CD4-positive, alpha-beta T cell (primary cell): ENCODE measurements at regions not wholly inside any gene's neighbourhood (a gene's known extent, or its start where the extent isn't known, plus 50 kb on each side); places are given as distances from the start of the nearest gene placed in this dataset.

Experiments used
- ATAC-seq: fragments of 200-7000 bp; cut with Tn5 transposase; one replicate; pipeline ENCODE4 v1.10.0; 2022; ENCODE audit warnings: mild to moderate bottlenecking; ENCODE audit not compliant: poor library complexity
- CTCF ChIA-PET: fragments of 350-600 bp; sonication (Branson Sonifier 250); formaldehyde crosslinking; loops from one replicate; lab custom pipeline; 2021; ENCODE audit warnings: antibody characterized with exemption, inconsistent platforms; lab: Charles Lee
- POLR2A ChIA-PET: fragments of 350-600 bp; sonication (Branson Sonifier 250); formaldehyde crosslinking; loops from one replicate; lab custom pipeline; 2021; ENCODE audit warnings: antibody characterized with exemption, inconsistent platforms; lab: Charles Lee
- DNase-seq, 14 experiments: peaks; one replicate each; pipeline ENCODE4 v3.0.0-alpha.2; 2013 to 2020; ENCODE audit warnings: mixed read lengths in 2 of 14
- H3K27ac ChIP-seq, 2 donors: one replicate each; pipeline versions ENCODE4 v1.5.1 to v1.7.0; 2013; ENCODE audit warnings: low read length in 2 of 2, low read depth in 1 of 2, mild to moderate bottlenecking in 1 of 2
- H3K27me3 ChIP-seq, 2 experiments: 1 replicate in 1 of 2; 2 replicates in 1 of 2; pipeline versions ENCODE4 v1.6.1 to v1.7.0; 2013; ENCODE audit warnings: low read length in 2 of 2, control low read depth in 1 of 2, mild to moderate bottlenecking in 1 of 2, moderate library complexity in 1 of 2; ENCODE audit not compliant: insufficient read depth in 2 of 2, control insufficient read depth in 1 of 2
- H3K36me3 ChIP-seq: one replicate; pipeline ENCODE4 v1.6.1; 2013; ENCODE audit warnings: low read length, control low read depth; ENCODE audit not compliant: insufficient read depth
- H3K4me1 ChIP-seq: one replicate; pipeline ENCODE4 v1.6.1; 2013; ENCODE audit warnings: low read length, control low read depth; ENCODE audit not compliant: insufficient read depth
- H3K4me3 ChIP-seq: one replicate; pipeline ENCODE4 v1.5.1; 2013; ENCODE audit warnings: mild to moderate bottlenecking, low read length, moderate library complexity
- H3K9me3 ChIP-seq, 2 experiments: 1 replicate in 1 of 2; 2 replicates in 1 of 2; pipeline versions ENCODE4 v1.6.1 to v1.7.0; 2013; ENCODE audit warnings: low read length in 2 of 2, mild to moderate bottlenecking in 2 of 2, control low read depth in 1 of 2, moderate library complexity in 1 of 2; ENCODE audit not compliant: control insufficient read depth in 1 of 2, insufficient read depth in 1 of 2
- H3K27ac Mint-ChIP-seq: one replicate; pipeline ENCODE4 v1.8.0; 2020; ENCODE audit warnings: mixed read lengths
- H3K27me3 Mint-ChIP-seq: one replicate; pipeline ENCODE4 v1.8.0; 2021; ENCODE audit warnings: mixed read lengths
- H3K36me3 Mint-ChIP-seq: one replicate; pipeline ENCODE4 v1.8.0; 2021; ENCODE audit warnings: low read depth, mixed read lengths
- H3K4me1 Mint-ChIP-seq: one replicate; pipeline ENCODE4 v1.8.0; 2021; ENCODE audit warnings: low read depth, mixed read lengths
- H3K4me3 Mint-ChIP-seq: one replicate; pipeline ENCODE4 v1.8.0; 2020; ENCODE audit warnings: mild to moderate bottlenecking, mixed read lengths
- H3K9me3 Mint-ChIP-seq: one replicate; pipeline ENCODE4 v1.8.0; 2020; ENCODE audit warnings: mixed read lengths
- CTCF ChIP-seq: fragments of 200-600 bp; IDR thresholded peaks from one replicate; pipeline ENCODE4 v1.8.0; 2022; ENCODE audit warnings: antibody characterized with exemption, mild to moderate bottlenecking
- intact Hi-C, 2 experiments: fragments of 100-400 bp; cut with DNase I in 1 of 2; cut with micrococcal nuclease in 1 of 2; formaldehyde crosslinking; loops; one replicate each; pipeline versions ENCODE4 v1.15.1 to v1.9.0; 2023 to 2025; cut with DNase I, micrococcal nuclease

- H3K27ac Mint-ChIP-seq, result no peak overlapping the region
- intact Hi-C loops, result no loop called here
- no peaks in the 10 kb centered on the region for H3K36me3 ChIP-seq
- H3K4me3 ChIP-seq, result no peak overlapping the region
- no peaks in the 10 kb centered on the region for H3K9me3 ChIP-seq
- POLR2A ChIA-PET, result no interaction called here
- H3K4me1 Mint-ChIP-seq, result no peaks in the 10 kb centered on the region
- H3K27me3 ChIP-seq, result peaks cover 29 to 41% of the 10 kb centered on the region in 2 experiments
- ATAC-seq, result no peak
- H3K4me1 ChIP-seq, result peaks cover 2% of the 10 kb centered on the region
- no peaks in the 10 kb centered on the region for H3K9me3 Mint-ChIP-seq
- no peak for DNase-seq
- no peak overlapping the region for H3K4me3 Mint-ChIP-seq
- H3K27ac ChIP-seq, result no peak overlapping the region
- CTCF ChIA-PET, result no interaction called here
- TF ChIP-seq CTCF, result no peak
- H3K27me3 Mint-ChIP-seq, result peaks cover 77% of the 10 kb centered on the region
- H3K36me3 Mint-ChIP-seq, result no peaks in the 10 kb centered on the region
Observed at GRCh38 chr3:43856351-43856750, 165.6 kb downstream of the ABHD5 start.

- H3K27me3 ChIP-seq, result peaks cover 29 to 41% of the 10 kb centered on the region in 2 experiments
- ChIA-PET POLR2A (no interaction called here), CTCF (no interaction called here)
- intact Hi-C loops, result no loop called here
- Mint-ChIP-seq H3K9me3 (no peaks in the 10 kb centered on the region), H3K36me3 (no peaks in the 10 kb centered on the region), H3K27me3 (peaks cover 77% of the 10 kb centered on the region), H3K4me1 (no peaks in the 10 kb centered on the region), H3K27ac (no peak overlapping the region), H3K4me3 (no peak overlapping the region)
- no peaks in the 10 kb centered on the region for H3K9me3 ChIP-seq
- H3K4me3 ChIP-seq, result no peak overlapping the region
- H3K4me1 ChIP-seq, result peaks cover 2% of the 10 kb centered on the region
- DNase-seq (no peak), ATAC-seq (no peak)
- TF ChIP-seq CTCF, result no peak
- H3K27ac ChIP-seq, result no peak overlapping the region
- no peaks in the 10 kb centered on the region for H3K36me3 ChIP-seq
Observed at GRCh38 chr3:43856761-43857160, 166.0 kb downstream of the ABHD5 start.

GRCh38 chr3:43857361-43858293 is 166.9 kb downstream of the ABHD5 start:
- Histone ChIP-seq H3K9me3 (no peaks in the 10 kb centered on the region), H3K27ac (no peak overlapping the region), H3K36me3 (no peaks in the 10 kb centered on the region), H3K4me1 (peaks cover 2% of the 10 kb centered on the region), H3K27me3 (peaks cover 29 to 34% of the 10 kb centered on the region in 2 experiments), H3K4me3 (no peak overlapping the region)
- Mint-ChIP-seq H3K27me3 (peaks cover 75% of the 10 kb centered on the region), H3K36me3 (no peaks in the 10 kb centered on the region), H3K4me1 (no peaks in the 10 kb centered on the region), H3K4me3 (no peak overlapping the region), H3K9me3 (no peaks in the 10 kb centered on the region), H3K27ac (no peak overlapping the region)
- no peak for TF ChIP-seq CTCF
- ATAC-seq (no peak), DNase-seq (no peak)
- POLR2A ChIA-PET, result no interaction called here
- intact Hi-C loops, result no loop called here
- CTCF ChIA-PET, result no interaction called here
